ENCODE measurements at regions not wholly inside any gene's neighbourhood (a gene's known extent, or its start where the extent isn't known, plus 50 kb on each side); places are given as distances from the start of the nearest gene placed in this dataset.
A peak's percentile ranks its signal among the peaks of the same experiment; 100 is the strongest.

DNA sequence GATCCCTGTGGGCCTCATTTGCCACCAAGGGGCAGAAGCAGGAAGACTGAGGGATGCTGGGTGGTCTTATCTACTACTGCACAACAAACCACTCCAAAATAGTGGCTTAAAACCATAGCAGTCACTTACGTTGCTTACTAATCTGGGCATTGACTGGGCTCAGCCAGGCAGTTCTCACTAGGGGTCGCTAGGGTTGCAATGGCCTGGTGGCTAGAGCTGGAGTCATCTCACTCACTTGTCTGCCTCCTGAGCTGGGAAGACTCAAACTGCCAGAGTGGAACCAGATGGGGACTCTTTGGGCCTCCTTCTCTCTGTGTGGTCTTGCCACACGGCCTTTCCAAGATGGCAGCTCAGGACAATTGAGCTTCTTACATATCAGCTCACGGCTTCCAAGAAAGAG, 216.3 kb upstream of the BCOR start:
- Mint-ChIP-seq H3K36me3 (no peaks in the 10 kb centered on the region), H3K27me3 (ENCODE audit: low read depth in 3 of 3) (peaks cover 0 to 15% (median 0%) of the 10 kb centered on the region in 3 donors), H3K9me3 (peaks cover 0 to 16% (median 5%) of the 10 kb centered on the region in 6 donors), H3K4me3 (no peak overlapping the region), H3K27ac (no peak overlapping the region), H3K4me1 (no peaks in the 10 kb centered on the region)
- no peak for DNase-seq

DNA sequence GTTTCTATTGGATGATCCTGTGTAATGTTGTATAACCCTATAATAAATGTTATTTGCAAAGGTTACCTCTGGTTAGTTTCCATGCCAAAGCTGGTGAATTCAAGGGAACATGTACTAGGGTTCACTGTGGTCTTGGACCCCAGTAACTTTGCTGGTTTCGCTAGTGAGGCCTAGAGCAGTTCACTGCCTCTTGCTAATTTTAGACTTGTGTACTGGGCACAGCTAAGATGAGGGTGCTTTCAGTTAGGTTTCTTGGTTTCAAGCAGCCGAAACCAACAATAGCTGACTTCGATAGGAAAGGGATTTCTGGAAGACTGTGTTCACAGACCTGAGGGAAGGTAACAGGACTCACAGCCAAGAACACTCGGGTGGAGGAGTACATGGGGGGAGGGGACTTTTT, 215.5 kb upstream of the BCOR start:
- no peak for DNase-seq
- Mint-ChIP-seq H3K36me3 (no peaks in the 10 kb centered on the region), H3K9me3 (peaks cover 0 to 16% (median 5%) of the 10 kb centered on the region in 6 donors), H3K4me1 (no peaks in the 10 kb centered on the region), H3K4me3 (no peak overlapping the region), H3K27ac (no peak overlapping the region), H3K27me3 (ENCODE audit: low read depth in 3 of 3) (peaks cover 0 to 20% (median 0%) of the 10 kb centered on the region in 3 donors)

DNA sequence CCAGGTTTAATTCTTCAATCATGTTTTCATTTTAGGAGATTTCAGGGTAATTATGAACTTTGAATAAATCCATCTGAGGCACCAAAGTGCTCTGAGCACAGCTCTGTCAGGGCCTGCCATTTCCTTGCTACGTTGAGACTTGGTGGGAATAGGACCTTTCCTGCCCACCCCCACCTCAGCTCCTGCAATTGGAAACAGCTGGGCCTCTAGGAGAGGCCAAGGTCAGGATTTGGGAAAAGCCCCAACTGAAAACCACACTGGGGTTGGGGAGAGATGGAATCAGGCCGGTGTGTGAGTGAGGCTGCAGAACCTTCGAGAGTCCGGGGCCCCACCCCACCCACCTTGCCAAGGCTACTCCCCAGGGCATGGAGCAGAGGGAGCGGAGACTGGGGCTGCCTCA, 212.7 kb upstream of the BCOR start:
- no peaks in the 10 kb centered on the region for H3K36me3 Mint-ChIP-seq
- DNase-seq = no peak
- H3K27me3 Mint-ChIP-seq (ENCODE audit: low read depth in 3 of 3) = peaks cover 0 to 18% (median 0%) of the 10 kb centered on the region in 3 donors
- H3K27ac Mint-ChIP-seq = no peak overlapping the region
- no peak overlapping the region for H3K4me3 Mint-ChIP-seq
- peaks cover 0 to 2% (median under 1%) of the 10 kb centered on the region in 6 donors for H3K9me3 Mint-ChIP-seq
- H3K4me1 Mint-ChIP-seq = no peaks in the 10 kb centered on the region

DNA sequence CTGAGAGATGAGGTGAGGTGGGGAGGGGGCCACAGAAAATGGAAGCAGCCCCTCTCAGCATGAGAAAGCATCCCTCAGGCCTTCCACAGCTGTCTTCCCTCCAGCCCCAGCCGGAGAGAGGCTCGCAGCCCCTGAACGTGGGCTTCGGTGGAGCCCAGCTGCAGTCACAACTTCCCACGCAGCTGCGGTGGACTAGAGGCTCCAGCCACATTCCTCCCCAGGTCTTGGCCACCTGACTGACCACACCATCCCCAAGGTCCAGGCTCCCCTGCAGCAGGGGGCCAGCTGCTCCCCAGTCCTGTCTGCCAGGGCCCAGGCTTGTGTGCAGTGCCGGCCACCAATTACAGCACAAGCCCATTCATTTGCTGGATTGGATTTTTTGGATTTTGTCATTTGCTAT, 212.3 kb upstream of the BCOR start:
- Mint-ChIP-seq H3K4me3 (no peak overlapping the region), H3K27me3 (ENCODE audit: low read depth in 3 of 3) (peaks cover 0 to 16% (median 0%) of the 10 kb centered on the region in 3 donors), H3K36me3 (no peaks in the 10 kb centered on the region), H3K9me3 (peaks cover 0 to 2% (median 0%) of the 10 kb centered on the region in 6 donors), H3K27ac (no peak overlapping the region), H3K4me1 (no peaks in the 10 kb centered on the region)
- no peak for DNase-seq

DNA sequence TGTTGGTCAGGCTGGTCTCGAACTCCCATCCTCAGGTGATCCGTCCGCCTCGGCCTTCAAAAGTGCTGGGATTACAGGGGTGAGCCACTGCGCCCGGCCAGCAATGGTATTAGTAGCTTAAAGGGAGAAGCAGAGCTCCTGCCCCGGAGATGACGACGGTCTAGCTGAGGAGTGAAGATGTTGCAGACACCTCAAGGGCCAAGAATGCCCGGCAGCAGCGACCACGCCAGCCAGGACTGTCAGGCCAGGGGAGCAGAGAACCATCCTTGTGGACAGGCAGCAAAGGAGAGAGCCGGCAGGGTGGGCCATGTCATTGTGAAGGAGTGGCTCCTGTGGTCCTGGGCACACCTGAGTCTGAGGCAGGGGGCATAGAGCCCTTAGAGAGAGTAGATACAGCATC, 210.1 kb upstream of the BCOR start:
- DNase-seq = no peak
- no peaks in the 10 kb centered on the region for H3K4me1 Mint-ChIP-seq
- peaks cover 0 to 21% (median 0%) of the 10 kb centered on the region in 3 donors for H3K27me3 Mint-ChIP-seq (ENCODE audit: low read depth in 3 of 3)
- H3K4me3 Mint-ChIP-seq = no peak overlapping the region
- H3K36me3 Mint-ChIP-seq = no peaks in the 10 kb centered on the region
- H3K9me3 Mint-ChIP-seq = no peaks in the 10 kb centered on the region
- no peak overlapping the region for H3K27ac Mint-ChIP-seq

DNA sequence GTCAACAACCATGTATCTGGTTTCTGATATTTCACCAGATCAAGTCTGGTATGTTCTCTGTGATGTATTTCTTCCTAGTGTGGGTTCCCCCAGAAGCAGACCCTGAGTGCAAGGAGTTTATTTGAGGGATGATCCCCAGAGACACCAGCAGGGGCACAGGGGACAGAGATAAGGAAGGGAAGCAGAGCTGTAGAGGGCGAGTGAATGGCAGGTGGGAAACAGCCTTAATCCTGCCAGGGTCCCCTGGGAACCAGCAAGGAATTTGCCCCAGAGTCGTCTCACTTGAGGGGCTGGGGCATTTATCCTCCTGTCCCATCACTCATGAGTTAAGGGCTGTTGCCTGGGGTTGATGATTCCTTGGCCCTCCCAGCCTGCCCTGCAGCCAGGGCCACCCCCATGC, 206.4 kb upstream of the BCOR start:
- Mint-ChIP-seq H3K27me3 (ENCODE audit: low read depth in 3 of 3) (peaks cover 0 to 26% (median 2%) of the 10 kb centered on the region in 3 donors), H3K27ac (no peak overlapping the region), H3K4me1 (no peaks in the 10 kb centered on the region), H3K36me3 (no peaks in the 10 kb centered on the region), H3K4me3 (no peak overlapping the region), H3K9me3 (no peaks in the 10 kb centered on the region)
- DNase-seq = no peak

DNA sequence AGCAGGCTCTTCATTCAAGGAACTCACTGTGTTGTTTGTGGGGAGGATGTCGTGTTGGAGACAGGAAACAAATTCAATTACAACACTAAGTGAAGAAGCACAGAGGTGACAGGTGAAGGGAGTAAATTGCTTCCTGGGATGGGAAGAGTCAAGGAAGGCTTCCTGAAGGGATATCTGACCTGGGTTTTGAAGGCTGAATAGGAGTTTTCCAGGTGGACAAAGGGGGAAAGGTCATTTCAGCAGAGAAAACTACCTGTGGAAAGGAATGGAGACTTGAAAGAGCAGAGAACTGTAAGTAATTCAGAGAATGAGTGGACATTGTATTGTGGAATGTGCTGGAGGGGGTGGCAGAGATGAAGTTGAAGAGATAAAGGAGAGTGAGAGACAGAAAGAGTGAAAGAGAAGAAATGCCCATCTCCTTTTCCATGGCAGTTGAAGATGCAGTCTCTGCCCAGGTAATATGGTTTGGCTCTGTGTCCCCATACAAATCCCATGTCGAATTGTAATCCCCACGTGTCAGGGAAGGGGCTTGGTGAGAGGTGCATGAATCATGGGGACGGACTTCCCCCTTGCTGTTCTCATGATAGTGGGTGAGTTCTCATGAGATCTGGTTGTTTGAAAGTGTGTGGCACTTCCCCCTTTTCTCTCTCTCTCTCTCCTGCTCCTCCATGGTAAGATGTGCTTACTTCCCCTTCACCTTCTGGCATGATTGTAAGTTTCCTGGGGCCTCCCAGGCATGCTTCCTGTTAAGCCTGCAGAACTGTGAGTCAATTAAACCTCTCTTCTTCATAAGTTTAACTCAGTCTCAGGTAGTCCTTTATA, 205.7 kb upstream of the BCOR start:
- H3K9me3 Mint-ChIP-seq = no peaks in the 10 kb centered on the region
- no peak for DNase-seq
- H3K4me1 Mint-ChIP-seq = no peaks in the 10 kb centered on the region
- peaks cover 0 to 24% (median 2%) of the 10 kb centered on the region in 3 donors for H3K27me3 Mint-ChIP-seq (ENCODE audit: low read depth in 3 of 3)
- no peak overlapping the region for H3K27ac Mint-ChIP-seq
- no peak overlapping the region for H3K4me3 Mint-ChIP-seq
- no peaks in the 10 kb centered on the region for H3K36me3 Mint-ChIP-seq

DNA sequence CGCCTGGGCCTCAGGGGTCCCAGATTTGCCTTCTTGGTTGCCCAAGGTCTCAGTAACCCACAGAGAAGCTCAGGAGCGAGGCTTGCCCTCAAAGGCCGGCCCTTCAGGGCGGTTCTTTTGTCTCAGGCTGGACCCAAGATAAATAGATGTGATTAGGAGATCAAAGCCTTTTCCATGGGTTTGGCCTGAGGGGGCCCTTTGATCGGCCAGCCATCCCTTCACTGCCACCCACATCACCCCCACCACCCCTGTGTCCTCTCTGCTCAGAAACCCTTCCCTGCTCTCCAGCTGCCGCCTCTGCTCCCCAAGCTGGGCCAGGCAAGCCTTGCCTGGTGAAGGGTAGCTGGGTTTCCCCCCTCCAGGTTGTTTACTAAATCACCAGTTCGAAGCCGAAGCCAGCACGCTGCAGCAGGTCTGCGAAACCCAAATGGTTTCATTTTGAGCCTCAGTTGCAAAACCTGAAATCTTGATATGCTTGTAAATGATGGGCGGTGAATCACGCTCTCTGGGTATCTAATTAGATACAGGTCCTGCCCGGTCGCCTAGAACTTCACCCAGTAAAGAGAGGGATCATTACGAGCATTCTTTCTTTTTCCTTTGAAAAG, 202.6 kb upstream of the BCOR start:
- Mint-ChIP-seq H3K9me3 (no peaks in the 10 kb centered on the region), H3K27me3 (ENCODE audit: low read depth in 3 of 3) (peaks cover 0 to 27% (median 2%) of the 10 kb centered on the region in 3 donors), H3K27ac (no peak overlapping the region), H3K36me3 (no peaks in the 10 kb centered on the region), H3K4me1 (no peaks in the 10 kb centered on the region), H3K4me3 (peak overlapping the region in 1 of 5 donors; percentile 48)
- no peak for DNase-seq

DNA sequence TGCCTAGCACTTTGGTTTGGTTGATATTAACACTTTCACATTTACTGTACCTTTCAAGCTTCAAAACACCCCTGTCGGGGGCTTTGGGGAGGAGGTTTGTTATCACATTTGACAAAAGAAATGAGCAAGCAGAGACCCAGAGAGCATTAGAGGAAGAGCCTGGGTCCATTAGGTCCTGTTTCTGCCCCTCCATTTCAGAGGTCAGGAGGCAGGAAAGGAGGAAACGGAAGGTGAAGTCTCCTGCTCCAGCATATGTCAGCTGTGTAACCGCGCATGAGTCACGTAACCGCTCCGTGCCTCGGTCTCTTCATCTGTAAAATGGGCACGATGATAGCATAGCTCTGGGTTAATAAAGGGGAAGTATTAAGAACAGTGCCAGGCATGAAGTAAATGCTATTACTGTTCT, 201.9 kb upstream of the BCOR start:
- peak overlapping the region in 1 of 5 donors; percentile 48 for H3K4me3 Mint-ChIP-seq

DNA sequence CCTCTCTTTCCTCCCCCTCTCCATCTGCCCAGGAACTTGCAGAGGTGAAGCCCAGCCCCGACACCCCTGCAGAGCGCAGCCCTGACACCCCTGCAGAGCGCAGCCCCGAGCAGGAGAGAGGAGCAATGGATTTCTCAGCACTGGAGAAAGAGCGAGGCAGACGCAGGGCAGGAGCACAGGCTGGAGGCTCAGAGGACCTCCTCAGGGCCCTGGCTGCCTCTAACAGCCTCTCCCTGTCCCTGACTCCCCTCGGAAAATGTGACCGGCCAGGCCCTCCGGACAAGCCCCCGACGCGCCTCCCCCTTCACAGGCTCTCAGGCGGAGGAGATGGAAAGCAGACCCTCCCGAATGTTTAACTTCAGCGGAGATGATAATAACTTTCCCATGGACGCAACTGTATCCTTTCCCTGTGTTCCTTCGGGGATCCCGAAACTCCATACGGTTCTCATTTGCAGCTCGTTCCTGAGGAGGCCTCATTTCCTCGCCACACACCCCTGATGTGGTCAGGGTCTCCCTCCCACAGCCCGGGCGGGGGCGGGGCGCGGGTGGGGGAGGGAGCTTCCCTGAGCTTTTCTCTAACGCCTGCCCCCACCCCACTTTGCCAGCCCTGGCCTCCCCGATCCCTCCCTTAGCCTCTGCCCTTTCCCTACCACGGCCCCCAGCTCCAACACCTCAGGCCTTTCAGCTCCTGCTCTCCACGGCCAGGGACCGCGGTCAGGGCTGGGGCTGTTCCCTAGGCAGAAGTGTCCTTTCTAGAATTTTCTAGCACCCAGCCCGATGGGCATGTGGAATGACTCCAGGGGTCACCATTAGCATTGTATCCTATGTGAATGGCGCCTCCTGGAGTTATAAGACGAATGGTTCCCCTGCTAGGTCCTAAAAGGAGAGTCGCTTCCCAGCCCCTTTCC, 201.1 kb upstream of the BCOR start:
- Mint-ChIP-seq H3K9me3 (no peaks in the 10 kb centered on the region), H3K4me3 (peak overlapping the region in 1 of 5 donors; percentile 48), H3K27ac (no peak overlapping the region), H3K4me1 (no peaks in the 10 kb centered on the region), H3K27me3 (ENCODE audit: low read depth in 3 of 3) (peaks cover 0 to 21% (median 2%) of the 10 kb centered on the region in 3 donors), H3K36me3 (no peaks in the 10 kb centered on the region)
- DNase-seq = no peak

More for the DNA sequence above, 201.9 kb upstream of the BCOR start:
- Mint-ChIP-seq H3K27ac (no peak overlapping the region), H3K27me3 (ENCODE audit: low read depth in 3 of 3) (peaks cover 0 to 26% (median 2%) of the 10 kb centered on the region in 3 donors), H3K4me1 (no peaks in the 10 kb centered on the region), H3K9me3 (no peaks in the 10 kb centered on the region), H3K36me3 (no peaks in the 10 kb centered on the region)
- DNase-seq = no peak

DNA sequence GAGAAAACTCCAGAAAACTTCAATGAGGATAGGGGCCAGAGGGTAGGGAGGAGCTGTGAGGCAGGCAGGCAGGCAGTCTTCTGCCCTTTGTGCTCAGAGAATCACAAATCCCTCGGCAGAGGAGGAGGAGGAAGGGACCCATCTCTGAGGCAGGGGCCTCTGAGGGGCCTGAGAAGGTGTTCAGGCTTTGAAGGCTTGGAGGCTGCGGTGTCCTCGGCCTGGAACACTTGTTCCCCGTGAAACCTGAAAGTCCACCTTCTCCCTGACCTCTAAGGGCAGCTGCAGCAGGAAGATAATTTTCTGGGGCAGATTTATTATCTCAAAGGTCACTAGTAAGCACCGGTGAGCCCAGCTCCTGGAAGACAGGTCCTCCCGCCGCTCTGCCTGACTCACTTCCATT, 200.3 kb upstream of the BCOR start:
- no peak for DNase-seq
- Mint-ChIP-seq H3K9me3 (no peaks in the 10 kb centered on the region), H3K36me3 (no peaks in the 10 kb centered on the region), H3K27ac (no peak overlapping the region), H3K4me3 (no peak overlapping the region), H3K4me1 (no peaks in the 10 kb centered on the region), H3K27me3 (ENCODE audit: low read depth in 3 of 3) (peaks cover 0 to 19% (median 2%) of the 10 kb centered on the region in 3 donors)

DNA sequence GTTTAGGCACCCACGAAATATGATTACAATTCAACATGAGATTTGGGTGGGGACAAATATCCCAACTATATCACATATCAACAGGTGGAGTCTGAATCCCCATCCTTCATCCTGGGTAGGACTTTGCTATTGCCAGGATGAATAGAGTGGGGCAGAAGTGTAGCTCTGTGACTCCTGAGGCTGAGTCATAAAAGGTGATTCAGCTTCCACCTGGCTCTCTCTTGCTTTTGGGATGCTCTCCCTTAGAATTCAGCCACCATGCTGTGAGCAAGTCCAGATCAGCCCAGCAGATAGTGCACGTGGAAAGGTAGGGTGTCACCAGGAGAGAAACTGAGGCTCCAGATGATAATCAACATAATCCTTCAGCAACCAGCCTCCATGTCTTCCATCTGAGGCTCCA, 193.8 kb upstream of the BCOR start:
- Mint-ChIP-seq H3K9me3 (peaks cover 0 to 2% (median 0%) of the 10 kb centered on the region in 6 donors), H3K27me3 (ENCODE audit: low read depth in 3 of 3) (peaks cover 2 to 7% (median 3%) of the 10 kb centered on the region in 3 donors), H3K36me3 (no peaks in the 10 kb centered on the region), H3K27ac (no peak overlapping the region), H3K4me1 (no peaks in the 10 kb centered on the region), H3K4me3 (no peak overlapping the region)
- DNase-seq = no peak

DNA sequence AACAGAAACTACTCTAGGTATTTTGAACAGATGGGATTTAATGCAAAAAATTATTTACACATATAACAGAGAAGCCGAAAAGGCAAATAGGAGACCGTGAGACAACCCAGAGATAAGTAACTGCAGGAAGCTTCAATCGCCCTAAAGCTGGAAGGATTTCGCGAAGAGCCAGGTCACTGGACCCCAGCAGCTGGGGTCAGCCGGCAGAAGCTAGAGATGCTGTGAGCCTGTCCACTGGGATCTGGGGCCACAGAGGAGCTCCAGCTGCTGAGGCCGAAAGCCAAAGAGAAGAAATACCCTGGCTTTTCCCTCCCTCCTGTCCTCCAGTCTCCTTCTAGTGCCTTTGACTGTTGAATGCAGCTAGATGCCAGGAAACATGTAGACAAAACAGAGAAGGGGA, 192.8 kb upstream of the BCOR start:
- peaks cover 0 to 2% (median 0%) of the 10 kb centered on the region in 6 donors for H3K9me3 Mint-ChIP-seq
- no peak overlapping the region for H3K27ac Mint-ChIP-seq
- no peak for DNase-seq
- H3K4me1 Mint-ChIP-seq = no peaks in the 10 kb centered on the region
- peaks cover 2 to 7% (median 3%) of the 10 kb centered on the region in 3 donors for H3K27me3 Mint-ChIP-seq (ENCODE audit: low read depth in 3 of 3)
- H3K4me3 Mint-ChIP-seq = no peak overlapping the region
- no peaks in the 10 kb centered on the region for H3K36me3 Mint-ChIP-seq

DNA sequence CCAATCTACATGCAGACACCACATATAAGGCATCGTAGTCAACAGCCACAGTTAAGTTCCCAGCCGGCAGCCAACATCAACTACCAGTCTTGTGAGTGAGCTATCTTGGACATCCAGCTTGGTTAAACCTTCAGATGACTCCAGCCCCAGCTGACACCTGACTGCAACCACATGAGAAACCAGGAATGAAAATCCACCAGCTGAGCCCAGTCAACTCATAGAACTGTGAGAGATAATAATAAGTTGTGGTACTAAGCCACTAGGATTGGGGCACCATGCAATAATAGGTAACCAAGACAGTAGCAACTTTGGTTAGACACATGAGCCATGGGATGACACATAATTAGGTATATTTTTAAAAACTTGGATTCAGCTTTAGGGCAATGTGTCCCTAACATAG, 188.1 kb upstream of the BCOR start:
- no peak for DNase-seq
- H3K9me3 Mint-ChIP-seq = peaks cover 0 to 6% (median 3%) of the 10 kb centered on the region in 6 donors
- peaks cover 0 to 3% (median 3%) of the 10 kb centered on the region in 3 donors for H3K36me3 Mint-ChIP-seq
- peaks cover 13% of the 10 kb centered on the region in 2 donors for H3K4me1 Mint-ChIP-seq
- no peak overlapping the region for H3K4me3 Mint-ChIP-seq
- no peak overlapping the region for H3K27ac Mint-ChIP-seq
- H3K27me3 Mint-ChIP-seq (ENCODE audit: low read depth in 3 of 3) = peaks cover 0 to 6% (median 5%) of the 10 kb centered on the region in 3 donors
